IPS DF 6.9 (cell line): ENCODE measurements at regions not wholly inside any gene's neighbourhood (a gene's known extent, or its start where the extent isn't known, plus 50 kb on each side); places are given as distances from the start of the nearest gene placed in this dataset.

Source experiments
- DNase-seq: peaks from one replicate; pipeline ENCODE4 v3.0.0-alpha.2; 2013; ENCODE audit warnings: low read depth, low spot score
- H3K27ac ChIP-seq: one replicate; pipeline ENCODE4 v1.5.1; 2013; ENCODE audit warnings: low read length, control low read depth
- H3K27me3 ChIP-seq: 2 replicates; pipeline ENCODE4 v1.6.1; 2013; ENCODE audit warnings: mild to moderate bottlenecking, low read length; ENCODE audit not compliant: control insufficient read depth, insufficient read depth
- H3K36me3 ChIP-seq: 2 replicates; pipeline ENCODE4 v1.6.1; 2013; ENCODE audit warnings: low read length; ENCODE audit not compliant: control insufficient read depth, insufficient read depth
- H3K4me1 ChIP-seq: 2 replicates; pipeline ENCODE4 v1.6.1; 2013; ENCODE audit warnings: low read length; ENCODE audit not compliant: control insufficient read depth, insufficient read depth
- H3K4me3 ChIP-seq: 2 replicates; pipeline ENCODE4 v1.5.1; 2013; ENCODE audit warnings: mild to moderate bottlenecking, low read length
- H3K9me3 ChIP-seq: 2 replicates; pipeline ENCODE4 v1.6.1; 2013; ENCODE audit warnings: low read length, inconsistent platforms; ENCODE audit not compliant: control insufficient read depth, insufficient read depth
- WGBS: extraction: QIAGEN DNeasy Blood & Tissue Kit; methylation state at CpG from one replicate; pipeline ENCODE4 v1.1.7; 2013; ENCODE audit warnings: mixed read lengths, missing lambda C conversion rate; ENCODE audit not compliant: insufficient read length, insufficient coverage; 5-methylcytosine and 5-hydroxymethylcytosine counted together

DNA sequence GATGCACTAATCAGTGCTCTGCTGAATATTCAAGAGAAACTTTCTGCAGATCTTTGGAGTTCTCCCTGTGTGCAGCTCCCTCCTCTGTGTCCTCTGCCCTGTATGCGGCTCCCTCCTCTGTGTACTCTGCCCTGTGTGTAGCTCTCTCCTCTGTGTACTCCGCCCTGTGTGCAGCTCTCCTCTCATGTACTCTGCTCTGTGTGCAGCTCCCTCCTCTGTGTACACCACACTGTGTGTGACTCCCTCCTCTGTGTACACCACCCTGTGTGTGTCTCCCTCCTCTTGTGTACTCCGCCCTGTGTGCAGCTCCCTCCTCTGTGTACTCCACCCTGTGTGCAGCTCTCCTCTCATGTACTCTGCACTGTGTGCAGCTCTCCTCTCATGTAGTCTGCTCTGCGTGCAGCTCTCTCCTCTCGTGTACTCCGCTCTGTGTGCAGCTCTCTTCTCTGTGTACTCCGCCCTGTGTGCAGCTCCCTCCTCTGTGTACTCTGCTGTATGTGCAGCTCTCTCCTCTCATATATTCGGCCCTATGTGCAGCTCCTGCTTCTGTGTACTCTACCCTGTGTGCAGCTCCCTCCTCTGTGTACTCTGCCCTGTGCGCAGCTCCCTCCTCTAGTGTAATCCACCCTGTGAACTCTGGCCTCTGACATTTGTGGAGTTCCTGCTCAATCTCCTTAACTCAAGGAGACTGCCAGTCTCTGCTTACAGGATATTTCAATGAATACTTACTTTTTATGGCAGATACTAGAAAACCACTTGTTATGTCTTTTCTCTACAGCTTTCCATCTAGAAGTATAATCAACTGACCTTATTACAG is 280.4 kb downstream of the GLRX3 start:
- no peaks in the 10 kb centered on the region for H3K36me3 ChIP-seq
- H3K27me3 ChIP-seq, result no peaks in the 10 kb centered on the region
- H3K9me3 ChIP-seq, result peaks cover 19% of the 10 kb centered on the region
- WGBS, result no CpG with 5 or more reads among the region's 9 CpGs
- DNase-seq, result no peak
- no peak overlapping the region for H3K27ac ChIP-seq
- no peaks in the 10 kb centered on the region; the same call in 1 of the 2 replicates for H3K4me1 ChIP-seq
- H3K4me3 ChIP-seq, result no peak overlapping the region

GRCh38 chr10:130418731-130419130 is 282.5 kb downstream of the GLRX3 start:
- Histone ChIP-seq H3K4me3 (no peak overlapping the region), H3K9me3 (peaks cover 31% of the 10 kb centered on the region), H3K27ac (no peak overlapping the region), H3K4me1 (no peaks in the 10 kb centered on the region; the same call in 1 of the 2 replicates), H3K36me3 (no peaks in the 10 kb centered on the region), H3K27me3 (no peaks in the 10 kb centered on the region)
- DNase-seq, result no peak
- WGBS, result no CpG with 5 or more reads among the region's 10 CpGs

- DNase-seq, result no peak
- Histone ChIP-seq H3K36me3 (no peaks in the 10 kb centered on the region), H3K27ac (no peak overlapping the region), H3K27me3 (no peaks in the 10 kb centered on the region), H3K9me3 (peaks cover 40% of the 10 kb centered on the region), H3K4me3 (no peak overlapping the region), H3K4me1 (no peaks in the 10 kb centered on the region; the same call in 1 of the 2 replicates)
- no CpG with 5 or more reads among the region's 9 CpGs for WGBS
Measured at GRCh38 chr10:130421909-130422308, 285.7 kb downstream of the GLRX3 start.

GRCh38 chr10:130422366-130423324 is 286.5 kb downstream of the GLRX3 start:
- H3K36me3 ChIP-seq, result no peaks in the 10 kb centered on the region
- no peaks in the 10 kb centered on the region for H3K27me3 ChIP-seq
- H3K4me1 ChIP-seq, result no peaks in the 10 kb centered on the region; the same call in 1 of the 2 replicates
- no peak overlapping the region for H3K4me3 ChIP-seq
- H3K27ac ChIP-seq, result no peak overlapping the region
- WGBS, result no CpG with 5 or more reads among the region's 12 CpGs
- DNase-seq, result no peak
- peaks cover 46% of the 10 kb centered on the region for H3K9me3 ChIP-seq

DNA sequence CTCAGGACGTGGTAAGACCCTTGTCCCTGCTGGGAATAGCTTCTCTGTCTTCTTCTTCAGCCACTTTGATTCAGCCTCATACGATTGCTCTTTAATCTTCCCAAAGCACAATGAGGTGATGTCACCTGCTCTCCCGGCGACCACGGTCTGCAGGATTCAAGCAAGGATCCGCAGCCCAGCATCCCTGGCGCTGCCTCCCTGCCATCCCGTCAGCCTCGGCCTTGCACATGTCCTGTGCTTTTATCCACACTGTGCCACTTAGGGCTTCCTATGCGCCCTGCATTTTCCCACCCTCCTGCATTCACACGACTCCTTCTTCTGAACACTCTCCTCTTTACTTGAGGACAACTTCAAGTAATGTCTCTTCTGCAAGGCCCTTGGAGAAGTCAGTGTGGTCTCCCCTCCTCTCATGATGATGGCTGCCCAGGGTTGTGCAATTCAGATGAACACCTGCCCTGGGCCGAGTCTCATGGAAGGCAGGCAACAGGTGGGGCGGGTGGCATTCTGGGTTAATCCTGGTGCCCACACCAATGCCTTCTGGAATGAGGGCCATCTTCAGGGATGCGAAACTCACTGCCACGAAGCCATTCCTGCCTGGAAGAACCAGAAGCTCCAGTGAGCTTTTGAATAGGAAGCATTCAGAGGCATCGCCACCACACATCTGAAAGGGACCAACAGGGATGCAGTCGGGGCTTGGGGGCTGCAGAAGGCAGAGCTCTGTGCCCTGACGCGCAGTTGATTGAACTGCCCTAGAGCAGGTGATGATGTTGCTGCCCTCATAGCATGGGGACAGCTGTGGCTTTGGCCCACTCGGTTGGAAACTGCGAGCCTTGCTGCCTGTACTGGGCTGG is 287.5 kb downstream of the GLRX3 start:
- Histone ChIP-seq H3K4me1 (no peaks in the 10 kb centered on the region; the same call in 1 of the 2 replicates), H3K27ac (no peak overlapping the region), H3K36me3 (no peaks in the 10 kb centered on the region), H3K9me3 (peaks cover 51% of the 10 kb centered on the region), H3K27me3 (no peaks in the 10 kb centered on the region), H3K4me3 (no peak overlapping the region)
- WGBS, result no CpG with 5 or more reads among the region's 21 CpGs
- DNase-seq, result no peak

DNA sequence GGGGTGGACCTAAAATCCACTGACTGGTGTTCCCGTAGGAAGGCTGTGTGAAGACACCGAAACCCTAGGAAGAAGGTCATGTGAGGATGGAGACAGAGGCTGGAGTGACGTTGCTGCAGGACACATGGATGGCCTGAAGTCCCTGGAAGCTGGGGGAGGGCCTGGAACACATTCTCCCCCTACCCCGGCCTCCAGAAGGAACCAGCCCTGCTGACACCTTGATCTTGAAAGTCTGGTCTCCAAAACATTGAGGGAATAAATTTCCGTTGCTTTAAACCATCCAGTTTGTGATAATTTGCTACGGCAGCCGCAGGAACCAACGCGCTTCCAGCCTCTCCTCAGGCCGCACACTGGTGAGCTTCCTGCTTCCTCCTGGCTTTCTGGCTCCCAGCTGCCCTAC is 288.2 kb downstream of the GLRX3 start:
- WGBS, result no CpG with 5 or more reads among the region's 10 CpGs
- no peak overlapping the region for H3K27ac ChIP-seq
- peaks cover 51% of the 10 kb centered on the region for H3K9me3 ChIP-seq
- H3K4me1 ChIP-seq, result no peaks in the 10 kb centered on the region
- no peak overlapping the region for H3K4me3 ChIP-seq
- DNase-seq, result no peak
- H3K36me3 ChIP-seq, result no peaks in the 10 kb centered on the region
- H3K27me3 ChIP-seq, result no peaks in the 10 kb centered on the region

- DNase-seq, result no peak
- peaks cover 48% of the 10 kb centered on the region for H3K9me3 ChIP-seq
- no peak overlapping the region for H3K27ac ChIP-seq
- H3K27me3 ChIP-seq, result no peaks in the 10 kb centered on the region
- H3K4me1 ChIP-seq, result no peaks in the 10 kb centered on the region
- H3K4me3 ChIP-seq, result no peak overlapping the region
- H3K36me3 ChIP-seq, result no peaks in the 10 kb centered on the region
- no CpG with 5 or more reads among the region's 5 CpGs for WGBS
Measured at GRCh38 chr10:130425169-130425568, 289.0 kb downstream of the GLRX3 start.

DNA sequence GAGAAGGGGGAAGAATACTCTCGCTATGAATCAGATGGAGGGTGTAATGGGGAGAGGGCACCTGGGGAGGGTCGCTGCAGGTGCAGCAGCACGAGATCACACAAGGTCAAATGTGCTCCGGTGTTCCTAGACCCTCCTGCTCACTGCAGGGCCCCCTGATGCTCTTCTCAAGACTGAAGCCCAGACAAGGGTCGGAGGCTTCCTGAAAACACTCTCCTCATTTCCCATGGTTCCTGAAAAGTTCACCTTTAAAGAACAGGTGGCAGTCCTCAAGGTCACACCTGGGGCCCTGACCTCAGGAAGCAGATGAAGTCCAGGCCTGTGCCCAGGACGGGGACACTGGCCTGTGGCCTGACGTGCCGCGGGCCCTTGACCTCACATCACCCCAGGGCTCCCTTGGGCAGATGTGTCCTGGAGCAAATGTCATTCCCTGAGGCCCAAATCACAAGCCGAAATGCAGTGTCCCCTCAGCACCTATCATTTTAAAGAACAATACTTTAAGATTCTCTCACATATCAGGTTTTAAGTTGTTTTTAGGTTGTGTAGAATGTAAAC is 289.8 kb downstream of the GLRX3 start:
- Histone ChIP-seq H3K9me3 (peaks cover 52% of the 10 kb centered on the region), H3K36me3 (no peaks in the 10 kb centered on the region), H3K4me1 (no peaks in the 10 kb centered on the region), H3K27me3 (no peaks in the 10 kb centered on the region), H3K4me3 (no peak overlapping the region), H3K27ac (no peak overlapping the region)
- no peak for DNase-seq
- WGBS, result no CpG with 5 or more reads among the region's 10 CpGs

- Histone ChIP-seq H3K4me1 (no peaks in the 10 kb centered on the region; the same call in 1 of the 2 replicates), H3K27me3 (no peaks in the 10 kb centered on the region), H3K36me3 (no peaks in the 10 kb centered on the region), H3K27ac (no peak overlapping the region), H3K9me3 (peaks cover 49% of the 10 kb centered on the region), H3K4me3 (no peak overlapping the region)
- no peak for DNase-seq
- no CpG with 5 or more reads among the region's 4 CpGs for WGBS
Measured at GRCh38 chr10:130427216-130427722, 291.1 kb downstream of the GLRX3 start.
